Vagina (tissue), 2 donors: ENCODE measurements at regions not wholly inside any gene's neighbourhood (a gene's known extent, or its start where the extent isn't known, plus 50 kb on each side); places are given as distances from the start of the nearest gene placed in this dataset.

Experiments
- DNase-seq, 2 donors: peaks; one replicate each; pipeline ENCODE4 v3.0.0-alpha.2; 2017; ENCODE audit errors: extremely low spot score in 2 of 2
- H3K27ac ChIP-seq: fragments of 200-600 bp; sonication (generic); one replicate; pipeline ENCODE4 v1.5.1; 2019
- H3K27me3 ChIP-seq: fragments of 200-600 bp; sonication (generic); one replicate; pipeline ENCODE4 v1.5.1; 2019
- H3K36me3 ChIP-seq, 2 donors: fragments of 200-600 bp; sonication (generic); one replicate each; pipeline ENCODE4 v1.5.1; 2017 to 2019
- H3K4me1 ChIP-seq: fragments of 200-600 bp; sonication (generic); one replicate; pipeline ENCODE4 v1.5.1; 2019
- H3K4me3 ChIP-seq, 2 donors: fragments of 200-600 bp; sonication (generic); 1 replicate in 1 of 2; 2 replicates in 1 of 2; pipeline ENCODE4 v1.5.1; 2016 to 2019
- H3K9me3 ChIP-seq: fragments of 200-600 bp; sonication (generic); one replicate; pipeline ENCODE4 v1.5.1; 2019
- POLR2A ChIP-seq, 2 donors: fragments of 450-650 bp; IDR thresholded peaks; one replicate each; pipeline ENCODE4 v1.6.1; 2017; ENCODE audit warnings: antibody characterized with exemption in 2 of 2, mild to moderate bottlenecking in 2 of 2, moderate library complexity in 2 of 2
- POLR2AphosphoS5 ChIP-seq, 2 donors: sonication (generic); formaldehyde crosslinking; IDR thresholded peaks; one replicate each; pipeline ENCODE4 v1.9.0; 2017; ENCODE audit warnings: antibody characterized with exemption in 2 of 2, mild to moderate bottlenecking in 2 of 2, low read depth in 1 of 2; ENCODE audit not compliant: insufficient read depth in 1 of 2
- intact Hi-C: fragments of 100-400 bp; cut with DNase I; formaldehyde crosslinking; loops from one replicate; pipeline ENCODE4 v1.15.1; 2023
- TF ChIP-seq, protein P1 (sequence below), 3 experiments: fragments of 450-650 bp in 2 of 3; fragments of 200-600 bp in 1 of 3; sonication (generic) in 1 of 3; IDR thresholded peaks; one replicate each; pipeline ENCODE4 v1.5.1; 2017 to 2019; ENCODE audit warnings: antibody characterized with exemption in 3 of 3, mild to moderate bottlenecking in 2 of 3, moderate library complexity in 2 of 3

DNA sequence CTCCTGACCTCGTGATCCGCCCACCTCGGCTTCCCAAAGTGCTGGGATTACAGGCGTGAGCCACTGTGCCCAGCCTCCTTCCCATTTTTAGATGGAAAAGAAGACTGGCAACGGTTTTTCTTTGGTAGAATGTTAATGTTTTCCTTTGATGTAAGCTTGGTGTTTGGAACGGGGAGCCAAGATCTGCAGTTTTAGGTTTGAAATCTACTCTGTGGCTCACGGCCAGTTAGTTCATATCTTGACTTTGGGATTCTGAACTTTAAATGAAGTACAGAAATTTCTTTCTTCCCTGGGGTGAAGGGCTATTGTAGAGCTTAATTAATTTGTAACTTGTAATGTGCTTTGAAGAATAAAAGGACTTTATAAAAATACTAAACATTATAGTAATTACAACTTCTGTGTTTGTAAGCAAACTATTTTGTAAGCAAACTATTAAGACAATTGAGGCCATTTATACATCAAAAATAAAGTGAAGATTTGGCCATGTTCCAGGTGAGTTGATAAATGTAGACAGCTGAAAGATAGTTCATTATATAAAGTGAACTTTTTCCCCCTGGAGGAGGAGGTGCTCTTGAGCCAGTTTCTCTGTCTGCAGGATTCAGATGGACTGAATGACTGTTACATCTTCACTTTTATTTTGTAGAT lies 117.1 kb upstream of the TUT7 start:
- no peak overlapping the region for H3K4me3 ChIP-seq
- no peak for DNase-seq
- H3K4me1 ChIP-seq: no peaks in the 10 kb centered on the region
- H3K36me3 ChIP-seq: no peaks in the 10 kb centered on the region
- intact Hi-C loops: no loop called here
- no peaks in the 10 kb centered on the region for H3K9me3 ChIP-seq
- H3K27ac ChIP-seq: no peak overlapping the region
- TF ChIP-seq POLR2AphosphoS5 (IDR thresholded peaks at IDR 0.05; ENCODE audit: insufficient read depth in 1 of 2, low read depth in 1 of 2): no peak
- TF ChIP-seq POLR2A (IDR thresholded peaks at IDR 0.05): no peak
- TF ChIP-seq, protein P1, sequence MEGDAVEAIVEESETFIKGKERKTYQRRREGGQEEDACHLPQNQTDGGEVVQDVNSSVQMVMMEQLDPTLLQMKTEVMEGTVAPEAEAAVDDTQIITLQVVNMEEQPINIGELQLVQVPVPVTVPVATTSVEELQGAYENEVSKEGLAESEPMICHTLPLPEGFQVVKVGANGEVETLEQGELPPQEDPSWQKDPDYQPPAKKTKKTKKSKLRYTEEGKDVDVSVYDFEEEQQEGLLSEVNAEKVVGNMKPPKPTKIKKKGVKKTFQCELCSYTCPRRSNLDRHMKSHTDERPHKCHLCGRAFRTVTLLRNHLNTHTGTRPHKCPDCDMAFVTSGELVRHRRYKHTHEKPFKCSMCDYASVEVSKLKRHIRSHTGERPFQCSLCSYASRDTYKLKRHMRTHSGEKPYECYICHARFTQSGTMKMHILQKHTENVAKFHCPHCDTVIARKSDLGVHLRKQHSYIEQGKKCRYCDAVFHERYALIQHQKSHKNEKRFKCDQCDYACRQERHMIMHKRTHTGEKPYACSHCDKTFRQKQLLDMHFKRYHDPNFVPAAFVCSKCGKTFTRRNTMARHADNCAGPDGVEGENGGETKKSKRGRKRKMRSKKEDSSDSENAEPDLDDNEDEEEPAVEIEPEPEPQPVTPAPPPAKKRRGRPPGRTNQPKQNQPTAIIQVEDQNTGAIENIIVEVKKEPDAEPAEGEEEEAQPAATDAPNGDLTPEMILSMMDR (IDR thresholded peaks at IDR 0.05): no peak
- H3K27me3 ChIP-seq: no peaks in the 10 kb centered on the region

DNA sequence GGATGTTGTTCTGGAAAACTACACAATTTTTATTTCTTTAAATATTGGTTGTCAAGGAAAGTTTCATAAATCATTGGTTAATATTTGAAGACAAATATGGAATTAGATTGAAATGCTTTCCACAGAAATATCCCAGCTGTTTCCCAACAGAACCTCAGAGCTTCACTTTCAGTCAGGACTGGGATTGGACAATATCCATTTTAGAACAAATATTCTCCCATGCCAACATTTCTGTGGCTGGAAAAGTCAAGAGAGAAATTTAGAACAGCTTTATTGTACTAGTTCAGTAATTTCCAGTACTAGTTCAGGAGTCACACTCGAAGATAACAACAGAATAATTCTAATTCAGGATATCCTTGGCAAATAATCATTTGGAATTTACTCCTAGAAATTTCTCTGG lies 116.1 kb upstream of the TUT7 start:
- intact Hi-C loops: no loop called here
- Histone ChIP-seq H3K27ac (no peak overlapping the region), H3K9me3 (no peaks in the 10 kb centered on the region), H3K36me3 (no peaks in the 10 kb centered on the region), H3K4me3 (no peak overlapping the region), H3K4me1 (no peaks in the 10 kb centered on the region), H3K27me3 (no peaks in the 10 kb centered on the region)
- no peak for DNase-seq
- TF ChIP-seq, protein P1 (IDR thresholded peaks at IDR 0.05): no peak
- TF ChIP-seq POLR2A (IDR thresholded peaks at IDR 0.05) (no peak), POLR2AphosphoS5 (IDR thresholded peaks at IDR 0.05; ENCODE audit: insufficient read depth in 1 of 2, low read depth in 1 of 2) (no peak)

DNA sequence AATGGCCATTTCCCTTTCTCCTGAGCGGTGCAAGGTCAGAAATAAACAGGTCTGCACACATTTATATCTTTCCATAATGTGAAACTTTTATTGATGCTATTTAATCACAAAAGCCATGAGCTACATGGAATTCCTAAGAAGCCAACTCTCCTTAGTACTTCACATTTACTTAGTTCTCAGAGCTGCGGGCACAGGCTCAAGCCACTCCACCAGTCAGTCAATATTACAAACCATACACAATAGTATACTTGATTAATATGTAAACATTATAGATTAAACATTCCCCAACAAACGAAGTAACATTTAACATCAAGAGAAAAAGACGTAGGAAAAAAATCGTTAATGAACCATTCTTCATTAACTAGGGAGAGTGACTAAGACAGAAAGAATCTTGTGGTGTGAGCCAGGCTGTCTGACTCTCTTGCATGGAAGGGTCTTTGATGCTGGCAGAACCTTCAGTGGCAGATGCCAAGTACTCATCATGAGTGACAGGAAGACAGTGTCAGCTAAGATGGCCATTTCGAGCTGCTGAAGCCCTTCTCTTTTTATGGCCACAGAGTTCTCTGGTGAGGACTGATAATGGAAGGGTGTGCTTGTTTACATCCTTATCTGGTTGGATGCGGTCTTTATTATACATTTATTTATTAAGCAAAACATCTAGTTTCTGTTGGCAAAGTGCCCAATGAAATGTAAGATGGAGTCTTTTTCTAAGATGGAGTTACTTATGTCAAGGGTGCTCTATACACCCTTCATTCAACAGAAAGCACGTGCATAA lies 115.5 kb upstream of the TUT7 start:
- H3K27ac ChIP-seq: no peak overlapping the region
- no peak overlapping the region for H3K4me3 ChIP-seq

DNA sequence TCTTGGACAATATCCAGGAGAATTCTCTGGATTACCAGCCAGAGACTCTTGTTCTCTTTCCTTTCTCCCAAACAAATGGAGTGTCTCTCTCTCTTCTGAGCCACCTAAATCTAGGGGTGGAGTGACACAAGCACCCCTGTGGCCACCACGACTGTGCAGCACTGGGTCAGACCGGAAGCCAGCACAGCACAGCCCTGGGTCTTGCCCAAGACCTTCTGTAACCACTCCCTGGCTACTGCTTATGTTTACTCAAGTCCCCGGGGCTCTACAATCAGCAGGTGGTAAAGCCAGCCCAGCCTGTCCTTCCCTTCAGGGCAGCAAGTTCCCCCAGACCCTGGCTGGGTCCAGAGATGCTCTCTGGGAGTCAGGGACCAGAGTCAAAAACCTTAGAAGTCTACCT lies 110.0 kb upstream of the TUT7 start:
- Histone ChIP-seq H3K27me3 (no peaks in the 10 kb centered on the region), H3K4me3 (no peak overlapping the region), H3K36me3 (no peaks in the 10 kb centered on the region), H3K9me3 (no peaks in the 10 kb centered on the region), H3K4me1 (no peaks in the 10 kb centered on the region), H3K27ac (no peak overlapping the region)
- TF ChIP-seq, protein P1 (IDR thresholded peaks at IDR 0.05): no peak
- TF ChIP-seq POLR2AphosphoS5 (IDR thresholded peaks at IDR 0.05; ENCODE audit: insufficient read depth in 1 of 2, low read depth in 1 of 2) (no peak), POLR2A (IDR thresholded peaks at IDR 0.05) (no peak)
- intact Hi-C loops: no loop called here
- DNase-seq: no peak

More for the DNA sequence above, 115.5 kb upstream of the TUT7 start:
- intact Hi-C loops: no loop called here
- Histone ChIP-seq H3K27me3 (no peaks in the 10 kb centered on the region), H3K9me3 (no peaks in the 10 kb centered on the region), H3K4me1 (no peaks in the 10 kb centered on the region), H3K36me3 (no peaks in the 10 kb centered on the region)
- TF ChIP-seq, protein P1 (IDR thresholded peaks at IDR 0.05): no peak
- TF ChIP-seq POLR2AphosphoS5 (IDR thresholded peaks at IDR 0.05; ENCODE audit: insufficient read depth in 1 of 2, low read depth in 1 of 2) (no peak), POLR2A (IDR thresholded peaks at IDR 0.05) (no peak)
- no peak for DNase-seq
